ENCODE measurements at regions not wholly inside any gene's neighbourhood (a gene's known extent, or its start where the extent isn't known, plus 50 kb on each side); places are given as distances from the start of the nearest gene placed in this dataset.

- no peak for DNase-seq (ENCODE audit: low spot score)
Observed at GRCh38 chr2:64829525-64829924, 159.7 kb upstream of the SLC1A4 start.

GRCh38 chr2:64831134-64831976 lies 157.8 kb upstream of the SLC1A4 start:
- DNase-seq (ENCODE audit: low spot score): peak; percentile 90

DNA sequence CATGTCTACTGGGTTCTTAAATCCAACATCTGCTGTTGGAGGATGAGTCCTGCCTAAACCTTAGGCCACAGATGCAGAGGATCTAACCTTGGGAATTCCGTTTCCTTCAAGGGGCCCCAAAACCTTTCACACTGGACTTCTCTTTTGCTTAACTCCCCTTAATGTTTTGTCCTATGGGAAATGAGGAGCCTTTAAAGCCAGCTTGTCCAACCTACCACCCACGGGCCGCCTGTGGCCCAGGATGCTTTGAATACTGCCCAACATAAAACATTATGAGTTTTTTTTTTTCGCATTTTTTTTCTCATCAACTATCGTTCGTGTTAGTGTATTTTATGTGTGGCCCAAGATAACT lies 157.2 kb upstream of the SLC1A4 start:
- DNase-seq (ENCODE audit: low spot score): no peak

DNA sequence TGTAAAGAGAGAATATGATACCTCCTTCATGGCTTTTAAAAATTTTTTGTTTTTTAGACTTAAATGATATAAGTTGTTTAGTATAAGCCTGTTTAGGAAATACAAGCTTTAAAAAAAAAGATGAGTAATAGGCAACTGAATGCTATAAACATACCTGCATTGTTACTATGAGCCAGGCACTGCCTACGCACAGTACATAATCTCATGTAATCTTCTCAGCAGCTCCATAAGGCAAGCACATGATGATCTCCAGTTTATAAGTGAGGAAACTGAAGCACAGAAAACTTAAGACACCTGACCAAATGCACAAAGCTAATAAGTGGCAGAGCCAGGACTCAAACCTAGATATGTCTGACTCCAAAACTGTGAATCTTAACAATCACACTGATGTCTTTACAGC lies 156.3 kb upstream of the SLC1A4 start:
- no peak for DNase-seq (ENCODE audit: low spot score)

DNA sequence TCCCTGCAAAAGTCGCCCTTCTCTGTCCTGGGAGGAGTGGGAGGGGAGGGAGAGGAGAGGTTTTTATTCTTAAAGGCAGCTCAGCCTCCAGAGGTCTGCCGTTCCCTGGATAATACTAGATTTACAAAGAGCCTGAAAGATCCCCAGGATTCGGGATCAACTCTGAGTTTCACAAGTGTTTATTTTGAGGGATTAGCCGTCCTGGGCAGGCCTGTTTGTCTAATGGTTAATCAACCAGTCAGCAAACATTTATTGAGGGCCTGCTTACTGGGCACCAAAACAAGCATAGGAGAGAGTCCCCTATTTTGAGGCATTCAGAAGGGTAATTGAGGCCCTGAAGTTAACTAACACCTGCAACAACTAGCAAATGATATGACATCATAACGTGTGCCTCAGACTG lies 152.6 kb upstream of the SLC1A4 start:
- no peak for DNase-seq (ENCODE audit: low spot score)

- no peak for DNase-seq (ENCODE audit: low spot score)
Observed at GRCh38 chr2:64837116-64837731, 152.0 kb upstream of the SLC1A4 start.

GRCh38 chr2:64837925-64838641 lies 151.1 kb upstream of the SLC1A4 start:
- no peak for DNase-seq (ENCODE audit: low spot score)

DNA sequence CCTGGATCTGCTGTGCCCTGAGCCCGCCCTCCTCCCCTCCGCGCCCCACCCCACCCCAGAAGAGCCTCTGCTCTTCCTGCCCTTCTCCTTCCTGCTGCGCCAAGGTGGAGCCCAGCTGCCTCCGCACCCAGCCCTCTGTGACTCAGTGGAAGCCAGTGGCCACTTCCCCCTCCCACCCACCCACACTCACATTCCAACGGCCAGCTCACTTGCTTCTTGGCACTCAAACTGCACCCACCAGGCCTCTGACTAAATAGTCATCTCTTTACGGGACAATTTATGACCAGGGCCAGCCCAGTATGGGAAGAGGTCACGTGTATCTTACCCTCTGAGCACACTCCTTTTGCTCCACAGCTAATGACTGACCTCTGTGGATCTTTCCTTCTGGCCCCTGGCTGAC lies 150.4 kb upstream of the SLC1A4 start:
- no peak for DNase-seq (ENCODE audit: low spot score)

DNA sequence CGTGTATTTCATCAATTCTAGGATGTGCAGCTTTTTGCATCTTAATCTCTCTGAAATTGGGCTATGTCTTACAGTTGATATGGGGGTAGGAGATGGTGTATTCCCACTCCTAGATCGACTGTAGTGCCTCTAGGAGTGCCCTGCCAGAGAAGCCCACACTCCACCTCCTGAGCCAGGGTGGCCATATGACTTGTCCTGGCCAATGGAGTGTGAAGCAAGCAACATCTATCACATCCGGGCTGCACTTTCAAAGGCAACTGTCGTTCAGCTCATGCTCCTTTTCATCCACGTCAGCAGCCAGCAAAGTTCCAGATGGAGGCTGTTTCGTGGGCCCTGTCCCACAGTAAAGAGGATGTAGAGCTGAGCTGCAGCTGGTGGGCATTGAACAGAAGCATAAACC lies 149.4 kb upstream of the SLC1A4 start:
- no peak for DNase-seq (ENCODE audit: low spot score)

DNA sequence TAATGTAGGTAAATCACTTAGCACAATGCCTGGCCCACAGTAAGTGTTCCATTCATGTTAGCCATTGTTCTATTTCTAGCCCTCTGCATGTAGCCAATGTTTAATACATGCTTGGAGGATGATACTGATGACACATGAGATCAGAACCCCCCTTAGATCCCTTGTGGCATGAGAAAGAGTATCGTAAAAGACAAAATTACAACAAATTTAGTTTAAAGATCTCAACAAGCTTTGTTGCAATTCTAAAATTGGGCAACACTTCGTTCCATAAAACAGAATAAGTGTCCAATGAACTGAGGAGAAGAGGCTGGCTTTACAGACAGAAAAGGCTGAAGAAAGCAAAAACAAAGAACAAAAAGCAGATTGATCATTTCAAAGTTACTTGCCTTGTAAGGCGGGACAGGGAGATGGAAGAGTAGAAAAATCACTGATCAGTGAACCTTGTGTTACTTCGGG lies 148.7 kb upstream of the SLC1A4 start:
- DNase-seq (ENCODE audit: low spot score): no peak

- no peak for DNase-seq (ENCODE audit: low spot score)
Observed at GRCh38 chr2:64841461-64841860, 147.7 kb upstream of the SLC1A4 start.

GRCh38 chr2:64842030-64842429 lies 147.2 kb upstream of the SLC1A4 start:
- no peak for DNase-seq (ENCODE audit: low spot score)

DNA sequence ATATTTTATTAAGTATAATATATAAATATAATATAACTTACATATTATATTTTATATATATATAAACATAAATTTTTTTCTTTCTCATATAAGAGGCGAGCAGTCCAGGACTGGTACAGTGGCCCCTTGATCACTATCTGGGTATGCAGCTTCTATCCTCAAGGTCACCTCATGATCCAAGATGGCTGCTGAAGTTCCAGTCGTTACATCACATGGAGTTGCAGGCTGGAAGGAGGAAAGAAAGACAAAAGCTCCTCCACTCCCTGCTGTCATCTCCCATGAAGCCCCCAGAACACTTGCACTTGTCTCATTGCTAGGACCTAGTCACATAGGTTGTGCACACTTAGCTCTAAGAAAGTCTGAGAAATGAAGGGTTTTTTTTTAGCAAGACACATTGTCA lies 145.1 kb upstream of the SLC1A4 start:
- no peak for DNase-seq (ENCODE audit: low spot score)

DNA sequence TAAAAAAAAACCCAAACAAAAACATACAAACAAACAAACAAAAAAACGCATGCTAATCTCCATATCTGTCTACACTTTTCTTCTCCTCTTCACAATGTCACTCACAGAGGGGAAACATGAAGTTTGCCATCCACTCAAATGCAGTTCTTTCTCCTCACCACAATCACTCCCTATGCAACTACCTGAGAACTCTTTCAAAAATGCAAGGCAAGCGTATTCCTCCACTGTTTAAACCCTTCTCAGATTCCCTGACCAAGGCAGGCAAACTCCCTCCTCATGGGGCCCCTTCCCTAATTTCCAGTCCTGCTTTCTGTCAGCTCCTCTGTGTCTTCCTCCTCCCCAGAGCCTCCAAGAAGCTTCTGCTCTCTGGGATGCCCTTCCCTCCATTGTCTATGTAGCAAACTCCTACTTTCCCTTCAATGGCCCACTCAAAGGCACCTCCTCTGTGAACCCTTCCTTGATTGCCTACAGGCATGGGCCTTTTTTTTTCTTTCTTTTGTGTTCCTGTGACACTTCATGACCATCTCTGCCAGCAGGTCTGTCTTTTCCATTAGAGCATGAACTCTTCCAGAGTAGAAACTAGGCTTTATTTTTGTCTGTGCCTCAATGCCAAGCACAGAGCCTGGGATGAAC lies 143.8 kb upstream of the SLC1A4 start:
- DNase-seq (ENCODE audit: low spot score): no peak

DNA sequence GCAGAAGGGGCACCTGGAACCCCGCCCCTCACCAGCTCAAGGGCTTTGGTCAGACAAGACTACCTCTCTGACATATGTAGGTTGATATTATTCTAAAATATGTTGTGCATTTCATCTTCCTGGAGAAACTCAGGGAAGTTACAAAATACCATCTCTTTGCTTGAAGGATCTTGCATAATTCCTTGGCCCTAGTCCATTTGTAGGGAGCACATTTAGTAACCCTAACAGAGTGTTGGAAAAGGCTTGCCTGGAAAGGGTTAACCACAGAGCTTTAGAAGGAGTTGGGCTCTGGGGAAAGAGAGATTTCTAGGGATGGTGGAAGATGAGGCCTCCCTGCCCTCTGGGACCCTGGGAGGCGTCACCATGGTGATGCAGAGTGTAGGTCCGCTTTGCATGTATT lies 143.0 kb upstream of the SLC1A4 start:
- DNase-seq (ENCODE audit: low spot score): no peak

- DNase-seq (ENCODE audit: low spot score): no peak
Observed at GRCh38 chr2:64847930-64848329, 141.3 kb upstream of the SLC1A4 start.

DNA sequence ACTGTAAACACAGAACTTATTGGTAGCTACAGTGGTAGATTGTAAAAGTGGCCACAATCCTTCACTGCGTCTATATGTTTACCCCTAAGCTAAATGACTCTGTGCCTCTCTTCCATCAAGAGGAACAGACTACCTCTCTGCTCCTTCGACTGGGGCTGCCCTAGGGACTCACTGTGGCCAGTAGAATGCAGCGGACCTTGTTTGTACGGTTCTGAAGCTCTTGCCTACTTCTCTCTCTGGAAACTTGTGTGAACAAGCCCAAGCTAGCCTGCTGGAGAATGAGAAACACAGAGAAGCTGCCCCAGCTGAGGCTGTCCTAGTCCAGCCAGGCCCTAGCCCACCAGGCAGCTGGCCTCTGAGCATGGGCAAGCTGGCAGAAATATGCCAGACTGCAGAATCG lies 140.8 kb upstream of the SLC1A4 start:
- no peak for DNase-seq (ENCODE audit: low spot score)

GRCh38 chr2:64848945-64849344 lies 140.3 kb upstream of the SLC1A4 start:
- no peak for DNase-seq (ENCODE audit: low spot score)

GRCh38 chr2:64850642-64851041 lies 138.6 kb upstream of the SLC1A4 start:
- DNase-seq (ENCODE audit: low spot score): no peak

- no peak for DNase-seq (ENCODE audit: low spot score)
Observed at GRCh38 chr2:64852771-64853241, 136.4 kb upstream of the SLC1A4 start.

- no peak for DNase-seq (ENCODE audit: low spot score)
Observed at GRCh38 chr2:64853306-64853705, 135.9 kb upstream of the SLC1A4 start.

DNA sequence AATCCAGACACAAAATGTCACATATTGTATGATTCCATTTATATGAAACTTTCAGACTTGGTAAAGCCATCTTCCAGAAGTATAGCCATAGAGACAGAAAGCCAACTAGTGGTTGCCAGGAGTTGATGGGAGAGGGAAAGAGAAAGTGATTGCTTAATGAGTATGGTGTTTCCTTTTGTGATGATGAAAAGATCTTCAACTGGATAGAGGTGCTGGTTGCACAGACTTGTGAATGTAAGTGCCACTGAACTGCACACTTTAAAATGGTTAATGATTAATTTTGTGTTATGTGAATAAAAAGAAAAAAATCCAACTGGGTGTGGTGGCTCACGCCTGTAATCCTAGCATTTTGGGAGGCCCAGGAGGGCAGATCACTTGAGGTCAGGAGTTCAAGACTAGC lies 135.3 kb upstream of the SLC1A4 start:
- DNase-seq (ENCODE audit: low spot score): no peak
